Astrocyte (in vitro differentiated cells and primary cell): ENCODE measurements at regions not wholly inside any gene's neighbourhood (a gene's known extent, or its start where the extent isn't known, plus 50 kb on each side); places are given as distances from the start of the nearest gene placed in this dataset.

Experiments
- DNase-seq: peaks from one replicate; pipeline ENCODE4 v3.0.0-alpha.2; 2010; ENCODE audit warnings: low read depth
- FAIRE-seq: peaks from 2 replicates; lab custom pipeline; 2011; peaks lifted over from hg19 to GRCh38; lab: Jason Lieb, UNC
- H2AFZ ChIP-seq: 2 replicates; pipeline ENCODE4 v1.6.0; 2012; ENCODE audit warnings: low read depth, low read length, inconsistent platforms
- H3K27ac ChIP-seq: 2 replicates; pipeline ENCODE4 v1.5.1; 2011; ENCODE audit warnings: low read depth, low read length, inconsistent platforms
- H3K27me3 ChIP-seq: 2 replicates; pipeline ENCODE4 v1.6.0; 2011; ENCODE audit warnings: low read length, inconsistent platforms; ENCODE audit not compliant: insufficient read depth
- H3K36me3 ChIP-seq: 2 replicates; pipeline ENCODE4 v1.5.1; 2011; ENCODE audit warnings: low read length, inconsistent platforms; ENCODE audit not compliant: insufficient read depth
- H3K4me1 ChIP-seq: 2 replicates; pipeline ENCODE4 v1.5.1; 2011; ENCODE audit warnings: low read length, inconsistent platforms; ENCODE audit not compliant: insufficient read depth
- H3K4me2 ChIP-seq: 2 replicates; pipeline ENCODE4 v1.6.0; 2012; ENCODE audit warnings: low read length, inconsistent platforms
- H3K4me3 ChIP-seq: 2 replicates; pipeline ENCODE4 v1.5.1; 2011; ENCODE audit warnings: low read depth, mild to moderate bottlenecking, low read length, inconsistent platforms; ENCODE audit not compliant: insufficient read depth
- H3K79me2 ChIP-seq: 2 replicates; pipeline ENCODE4 v1.6.0; 2012; ENCODE audit warnings: mild to moderate bottlenecking, low read length, inconsistent platforms; ENCODE audit not compliant: insufficient read depth
- H3K9ac ChIP-seq: 2 replicates; pipeline ENCODE4 v1.6.0; 2012; ENCODE audit warnings: mild to moderate bottlenecking, low read length, inconsistent platforms
- H3K9me3 ChIP-seq: 2 replicates; pipeline ENCODE4 v1.5.1; 2012; ENCODE audit warnings: low read depth, mild to moderate bottlenecking, low read length, inconsistent platforms; ENCODE audit not compliant: insufficient read depth
- H4K20me1 ChIP-seq: 2 replicates; pipeline ENCODE4 v1.6.0; 2012; ENCODE audit warnings: low read length, inconsistent platforms; ENCODE audit not compliant: insufficient read depth
- H3K27ac Mint-ChIP-seq: one replicate; pipeline ENCODE4 v1.8.0; 2021; ENCODE audit warnings: mild to moderate bottlenecking, mixed read lengths; ENCODE audit not compliant: unreplicated experiment
- H3K27me3 Mint-ChIP-seq: one replicate; pipeline ENCODE4 v1.8.0; 2021; ENCODE audit warnings: low read depth, mixed read lengths; ENCODE audit not compliant: unreplicated experiment
- H3K36me3 Mint-ChIP-seq: one replicate; pipeline ENCODE4 v1.8.0; 2021; ENCODE audit warnings: low read depth, mixed read lengths; ENCODE audit not compliant: unreplicated experiment
- H3K4me1 Mint-ChIP-seq: one replicate; pipeline ENCODE4 v1.8.0; 2021; ENCODE audit warnings: low read depth, mixed read lengths; ENCODE audit not compliant: unreplicated experiment
- H3K4me3 Mint-ChIP-seq: one replicate; pipeline ENCODE4 v1.8.0; 2021; ENCODE audit warnings: mild to moderate bottlenecking, moderate library complexity, mixed read lengths; ENCODE audit not compliant: unreplicated experiment
- H3K9me3 Mint-ChIP-seq: one replicate; pipeline ENCODE4 v1.8.0; 2021; ENCODE audit warnings: mild to moderate bottlenecking, mixed read lengths; ENCODE audit not compliant: unreplicated experiment
- EZH2 ChIP-seq: IDR thresholded peaks from 2 replicates; pipeline ENCODE4 v1.6.1; 2012; ENCODE audit warnings: mild to moderate bottlenecking, low read length, inconsistent platforms; ENCODE audit not compliant: insufficient read depth
- TF ChIP-seq, protein P1 (sequence below): IDR thresholded peaks from 2 replicates; pipeline ENCODE4 v1.5.1; 2011; ENCODE audit warnings: low read depth, mild to moderate bottlenecking, inconsistent platforms, low read length, moderate library complexity; ENCODE audit not compliant: insufficient read depth

DNA sequence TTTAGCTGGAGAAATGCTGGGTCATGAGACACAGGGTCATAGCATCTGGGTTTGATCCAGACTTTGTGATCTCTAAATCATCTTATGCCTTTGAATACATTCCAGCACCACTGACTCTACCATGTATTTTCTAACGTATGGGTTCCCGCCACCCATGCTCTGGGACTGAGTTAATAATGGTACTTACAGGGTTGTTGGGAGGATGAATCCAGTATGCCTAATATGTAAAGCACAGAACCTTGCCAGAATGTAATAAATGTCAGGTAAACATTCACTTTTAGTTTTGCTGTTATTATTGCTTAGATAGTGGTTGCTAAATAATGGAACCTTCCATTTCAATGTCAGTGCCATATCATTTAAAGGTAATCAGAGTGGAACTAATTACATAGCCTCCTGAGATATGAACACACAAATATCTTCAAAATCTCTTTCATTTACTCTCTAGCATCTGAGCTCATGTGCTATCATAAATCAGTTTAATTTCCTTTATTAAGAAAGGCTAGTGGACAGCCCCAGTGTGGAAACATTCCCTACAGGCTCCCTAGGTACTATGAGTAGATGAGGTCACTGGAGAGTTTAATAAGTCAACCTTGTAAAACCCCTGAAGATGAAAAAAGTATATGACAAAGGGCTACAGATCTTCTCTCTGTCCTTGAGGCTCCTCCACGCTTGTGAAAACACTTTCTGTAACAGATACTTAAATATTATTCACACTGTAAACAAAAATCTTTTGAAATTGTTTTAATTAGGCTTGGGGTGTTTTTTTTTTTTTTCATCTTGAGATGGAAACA lies 226.6 kb downstream of the ALDH8A1 start:
- no peak for DNase-seq
- no peaks in the 10 kb centered on the region for H3K4me1 Mint-ChIP-seq
- H3K4me3 ChIP-seq, result no peak overlapping the region
- no peak overlapping the region for H3K4me3 Mint-ChIP-seq
- H3K9me3 ChIP-seq, result no peaks in the 10 kb centered on the region
- no peak overlapping the region for H3K9ac ChIP-seq
- H3K79me2 ChIP-seq, result no peaks in the 10 kb centered on the region
- no peaks in the 10 kb centered on the region for H3K36me3 Mint-ChIP-seq
- peak; percentile 5 for FAIRE-seq
- no peak overlapping the region for H3K27ac Mint-ChIP-seq
- no peaks in the 10 kb centered on the region for H3K36me3 ChIP-seq
- no peaks in the 10 kb centered on the region for H3K9me3 Mint-ChIP-seq
- peaks cover 4% of the 10 kb centered on the region for H3K4me1 ChIP-seq
- no peak overlapping the region for H2AFZ ChIP-seq
- no peak for TF ChIP-seq EZH2
- TF ChIP-seq, protein P1, sequence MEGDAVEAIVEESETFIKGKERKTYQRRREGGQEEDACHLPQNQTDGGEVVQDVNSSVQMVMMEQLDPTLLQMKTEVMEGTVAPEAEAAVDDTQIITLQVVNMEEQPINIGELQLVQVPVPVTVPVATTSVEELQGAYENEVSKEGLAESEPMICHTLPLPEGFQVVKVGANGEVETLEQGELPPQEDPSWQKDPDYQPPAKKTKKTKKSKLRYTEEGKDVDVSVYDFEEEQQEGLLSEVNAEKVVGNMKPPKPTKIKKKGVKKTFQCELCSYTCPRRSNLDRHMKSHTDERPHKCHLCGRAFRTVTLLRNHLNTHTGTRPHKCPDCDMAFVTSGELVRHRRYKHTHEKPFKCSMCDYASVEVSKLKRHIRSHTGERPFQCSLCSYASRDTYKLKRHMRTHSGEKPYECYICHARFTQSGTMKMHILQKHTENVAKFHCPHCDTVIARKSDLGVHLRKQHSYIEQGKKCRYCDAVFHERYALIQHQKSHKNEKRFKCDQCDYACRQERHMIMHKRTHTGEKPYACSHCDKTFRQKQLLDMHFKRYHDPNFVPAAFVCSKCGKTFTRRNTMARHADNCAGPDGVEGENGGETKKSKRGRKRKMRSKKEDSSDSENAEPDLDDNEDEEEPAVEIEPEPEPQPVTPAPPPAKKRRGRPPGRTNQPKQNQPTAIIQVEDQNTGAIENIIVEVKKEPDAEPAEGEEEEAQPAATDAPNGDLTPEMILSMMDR, result no peak
- H3K4me2 ChIP-seq, result no peak overlapping the region
- H3K27ac ChIP-seq, result no peak overlapping the region
- no peaks in the 10 kb centered on the region for H4K20me1 ChIP-seq
- no peaks in the 10 kb centered on the region for H3K27me3 ChIP-seq
- no peaks in the 10 kb centered on the region for H3K27me3 Mint-ChIP-seq

- Mint-ChIP-seq H3K4me3 (no peak overlapping the region), H3K27ac (no peak overlapping the region)
- no peak overlapping the region for H3K27ac ChIP-seq
Observed at GRCh38 chr6:134722200-134722870, 227.6 kb downstream of the ALDH8A1 start.

More at GRCh38 chr6:134722200-134722870, 227.6 kb downstream of the ALDH8A1 start:
- Histone ChIP-seq H3K36me3 (no peaks in the 10 kb centered on the region), H3K4me1 (peaks cover 4% of the 10 kb centered on the region), H3K79me2 (no peaks in the 10 kb centered on the region), H3K4me3 (no peak overlapping the region), H4K20me1 (no peaks in the 10 kb centered on the region), H3K9me3 (no peaks in the 10 kb centered on the region), H3K9ac (no peak overlapping the region), H3K27me3 (no peaks in the 10 kb centered on the region), H2AFZ (no peak overlapping the region), H3K4me2 (no peak overlapping the region)
- no peaks in the 10 kb centered on the region for H3K36me3 Mint-ChIP-seq
- DNase-seq (no peak), FAIRE-seq (no peak)
- H3K9me3 Mint-ChIP-seq, result no peaks in the 10 kb centered on the region
- H3K27me3 Mint-ChIP-seq, result no peaks in the 10 kb centered on the region
- TF ChIP-seq, protein P1, result no peak
- TF ChIP-seq EZH2, result no peak
- no peaks in the 10 kb centered on the region for H3K4me1 Mint-ChIP-seq
